ENCODE measurements at regions not wholly inside any gene's neighbourhood (a gene's known extent, or its start where the extent isn't known, plus 50 kb on each side); places are given as distances from the start of the nearest gene placed in this dataset.

- H2AFZ ChIP-seq, result no peak overlapping the region
- H4K20me1 ChIP-seq (ENCODE audit: insufficient read depth, poor library complexity, severe bottlenecking), result no peaks in the 10 kb centered on the region
- no peak overlapping the region for H3K4me2 ChIP-seq
Observed at GRCh38 chr20:40441771-40442170, 247.3 kb downstream of the MAFB start.

GRCh38 chr20:40438161-40438830 lies 250.7 kb downstream of the MAFB start:
- no peak overlapping the region for H3K27ac ChIP-seq
- TF ChIP-seq CTCF (IDR thresholded peaks at IDR 0.05; ENCODE audit: poor library complexity) (no peak), EZH2phosphoT487 (IDR thresholded peaks at IDR 0.05; ENCODE audit: low read depth, severe bottlenecking, unreplicated experiment) (no peak), EZH2 (IDR thresholded peaks at IDR 0.05; ENCODE audit: borderline replicate concordance) (no peak)
- H4K20me1 ChIP-seq (ENCODE audit: insufficient read depth, poor library complexity, severe bottlenecking), result no peaks in the 10 kb centered on the region
- no peak for DNase-seq (ENCODE audit: low spot score)
- H3K27me3 ChIP-seq, result no peaks in the 10 kb centered on the region
- H3K79me2 ChIP-seq, result no peaks in the 10 kb centered on the region
- no peaks in the 10 kb centered on the region for H3K4me1 ChIP-seq (ENCODE audit: insufficient read depth)
- no peak overlapping the region for H3K4me2 ChIP-seq
- no peaks in the 10 kb centered on the region for H3K36me3 ChIP-seq (replicated peaks; ENCODE audit: insufficient read depth, low read depth)
- no peaks in the 10 kb centered on the region for H3K9me3 ChIP-seq (ENCODE audit: low read depth)
- no peak overlapping the region for H3K4me3 ChIP-seq
- WGBS (ENCODE audit: low lambda C conversion rate, missing lambda C conversion rate), result 73% methylated on average over 8 of the region's 8 CpGs
- no peaks in the 10 kb centered on the region for H3K9me2 ChIP-seq (replicated peaks; ENCODE audit: insufficient read depth)
- H2AFZ ChIP-seq, result no peak overlapping the region

More at GRCh38 chr20:40441771-40442170, 247.3 kb downstream of the MAFB start:
- Histone ChIP-seq H3K36me3 (replicated peaks; ENCODE audit: insufficient read depth, low read depth) (no peaks in the 10 kb centered on the region), H3K79me2 (no peaks in the 10 kb centered on the region), H3K4me3 (no peak overlapping the region), H3K9me2 (replicated peaks; ENCODE audit: insufficient read depth) (no peaks in the 10 kb centered on the region), H3K27ac (no peak overlapping the region), H3K27me3 (no peaks in the 10 kb centered on the region), H3K4me1 (ENCODE audit: insufficient read depth) (no peaks in the 10 kb centered on the region), H3K9me3 (ENCODE audit: low read depth) (no peaks in the 10 kb centered on the region)
- DNase-seq (ENCODE audit: low spot score), result no peak
- WGBS (ENCODE audit: low lambda C conversion rate, missing lambda C conversion rate), result 85% methylated on average over 3 of the region's 3 CpGs
- TF ChIP-seq CTCF (IDR thresholded peaks at IDR 0.05; ENCODE audit: poor library complexity), result no peak
- no peak for TF ChIP-seq EZH2 (IDR thresholded peaks at IDR 0.05; ENCODE audit: borderline replicate concordance)
- TF ChIP-seq EZH2phosphoT487 (IDR thresholded peaks at IDR 0.05; ENCODE audit: low read depth, severe bottlenecking, unreplicated experiment), result no peak

GRCh38 chr20:40436011-40436410 lies 253.0 kb downstream of the MAFB start:
- H3K27me3 ChIP-seq, result no peaks in the 10 kb centered on the region
- H3K27ac ChIP-seq, result no peak overlapping the region
- no peaks in the 10 kb centered on the region for H3K4me1 ChIP-seq (ENCODE audit: insufficient read depth)
- DNase-seq (ENCODE audit: low spot score), result no peak
- H3K9me2 ChIP-seq (replicated peaks; ENCODE audit: insufficient read depth), result no peaks in the 10 kb centered on the region
- WGBS (ENCODE audit: low lambda C conversion rate, missing lambda C conversion rate), result 97% methylated on average over 1 of the region's 1 CpG
- TF ChIP-seq EZH2phosphoT487 (IDR thresholded peaks at IDR 0.05; ENCODE audit: low read depth, severe bottlenecking, unreplicated experiment) (no peak), CTCF (IDR thresholded peaks at IDR 0.05; ENCODE audit: poor library complexity) (no peak), EZH2 (IDR thresholded peaks at IDR 0.05; ENCODE audit: borderline replicate concordance) (no peak)
- no peak overlapping the region for H3K4me3 ChIP-seq
- H3K9me3 ChIP-seq (ENCODE audit: low read depth), result no peaks in the 10 kb centered on the region
- H2AFZ ChIP-seq, result no peak overlapping the region
- no peaks in the 10 kb centered on the region for H4K20me1 ChIP-seq (ENCODE audit: insufficient read depth, poor library complexity, severe bottlenecking)
- no peaks in the 10 kb centered on the region for H3K36me3 ChIP-seq (replicated peaks; ENCODE audit: insufficient read depth, low read depth)
- H3K79me2 ChIP-seq, result no peaks in the 10 kb centered on the region
- no peak overlapping the region for H3K4me2 ChIP-seq
